ENCODE measurements at regions not wholly inside any gene's neighbourhood (a gene's known extent, or its start where the extent isn't known, plus 50 kb on each side); places are given as distances from the start of the nearest gene placed in this dataset.

GRCh38 chr2:2614452-2614851, 283.4 kb upstream of the MYT1L start:
- no peak for DNase-seq

GRCh38 chr2:2613279-2614199, 282.5 kb upstream of the MYT1L start:
- peak; percentile 97 for DNase-seq

GRCh38 chr2:2610751-2611150, 279.7 kb upstream of the MYT1L start:
- no peak for DNase-seq

- DNase-seq, result no peak
These were observed 269.3 kb upstream of the MYT1L start for GRCh38 chr2:2600366-2600765.

GRCh38 chr2:2599441-2599840, 268.4 kb upstream of the MYT1L start:
- DNase-seq, result no peak

GRCh38 chr2:2597712-2598111, 266.6 kb upstream of the MYT1L start:
- DNase-seq, result no peak

GRCh38 chr2:2591542-2591940, 260.5 kb upstream of the MYT1L start:
- peak; percentile 39 for DNase-seq

- DNase-seq, result peak; percentile 32
These were observed 259.9 kb upstream of the MYT1L start for GRCh38 chr2:2590841-2591541.

- DNase-seq, result peak; percentile 17
These were observed 259.1 kb upstream of the MYT1L start for GRCh38 chr2:2590141-2590540.

- peak; percentile 29 for DNase-seq
These were observed 257.7 kb upstream of the MYT1L start for GRCh38 chr2:2588777-2589176.

GRCh38 chr2:2587354-2587753, 256.3 kb upstream of the MYT1L start:
- DNase-seq, result no peak

- peak; percentile 19 for DNase-seq
These were observed 255.9 kb upstream of the MYT1L start for GRCh38 chr2:2586931-2587330.

GRCh38 chr2:2586068-2586776, 255.1 kb upstream of the MYT1L start:
- peak; percentile 43 for DNase-seq

- peak; percentile 29 for DNase-seq
These were observed 252.0 kb upstream of the MYT1L start for GRCh38 chr2:2582998-2583545.

- DNase-seq, result peak; percentile 33
These were observed 250.5 kb upstream of the MYT1L start for GRCh38 chr2:2581331-2582159.

GRCh38 chr2:2580841-2581240, 249.8 kb upstream of the MYT1L start:
- peak; percentile 46 for DNase-seq

- DNase-seq, result peak; percentile 35
These were observed 249.3 kb upstream of the MYT1L start for GRCh38 chr2:2580341-2580740.

GRCh38 chr2:2579814-2580213, 248.7 kb upstream of the MYT1L start:
- peak; percentile 24 for DNase-seq

- peak; percentile 51 for DNase-seq
These were observed 246.3 kb upstream of the MYT1L start for GRCh38 chr2:2577407-2577831.

- DNase-seq, result peak; percentile 26
These were observed 244.9 kb upstream of the MYT1L start for GRCh38 chr2:2575870-2576386.

- DNase-seq, result no peak
These were observed 244.1 kb upstream of the MYT1L start for GRCh38 chr2:2575181-2575577.
